Neural cell (in vitro differentiated cells): ENCODE measurements at regions not wholly inside any gene's neighbourhood (a gene's known extent, or its start where the extent isn't known, plus 50 kb on each side); places are given as distances from the start of the nearest gene placed in this dataset.

Source experiments
- H2AFZ ChIP-seq: fragments of 200-600, 300-800 bp; sonication (generic), shearing (Covaris generic); 2 replicates; pipeline ENCODE4 v1.6.0; 2014; ENCODE audit warnings: low read depth, mild to moderate bottlenecking, antibody characterized with exemption, low read length, moderate library complexity
- H3F3A ChIP-seq: fragments of 200-600 bp; shearing (Covaris generic); 2 replicates; pipeline ENCODE4 v1.6.1; 2016; ENCODE audit warnings: mild to moderate bottlenecking, moderate library complexity, mixed read lengths, antibody characterized with exemption, low read length; ENCODE audit not compliant: insufficient read depth, poor library complexity, severe bottlenecking
- H3K27ac ChIP-seq: fragments of 200-600, 300-800 bp; sonication (generic), shearing (Covaris generic); 2 replicates; pipeline ENCODE4 v1.5.1; 2014; ENCODE audit warnings: mild to moderate bottlenecking, low read length, moderate library complexity
- H3K27me3 ChIP-seq: fragments of 300-800, 200-600 bp; sonication (generic), shearing (Covaris generic); 2 replicates; pipeline ENCODE4 v1.6.0; 2014; ENCODE audit warnings: mild to moderate bottlenecking, low read depth, low read length, moderate library complexity; ENCODE audit not compliant: insufficient read depth
- H3K36me3 ChIP-seq: fragments of 300-800, 200-600 bp; sonication (generic), shearing (Covaris generic); 2 replicates; pipeline ENCODE4 v1.5.1; 2014; ENCODE audit warnings: mild to moderate bottlenecking, antibody characterized with exemption, low read length, moderate library complexity; ENCODE audit not compliant: insufficient read depth
- H3K4me2 ChIP-seq: fragments of 300-800, 200-600 bp; sonication (generic), shearing (Covaris generic); 2 replicates; pipeline ENCODE4 v1.6.0; 2014; ENCODE audit warnings: mild to moderate bottlenecking, low read length
- H3K4me3 ChIP-seq: fragments of 300-800, 200-600 bp; sonication (generic), shearing (Covaris generic); 2 replicates; pipeline ENCODE4 v1.5.1; 2014; ENCODE audit warnings: mild to moderate bottlenecking, low read length, moderate library complexity
- H3K79me2 ChIP-seq: fragments of 200-600 bp; shearing (Covaris generic); replicated peaks from 2 replicates; pipeline ENCODE4 v1.6.0; 2014; ENCODE audit warnings: mild to moderate bottlenecking, low read length, moderate library complexity; ENCODE audit not compliant: insufficient read depth
- H3K9ac ChIP-seq: fragments of 300-800, 200-600 bp; sonication (generic), shearing (Covaris generic); 2 replicates; pipeline ENCODE4 v1.6.1; 2016; ENCODE audit warnings: mild to moderate bottlenecking, low read length, mixed read lengths
- H3K9me2 ChIP-seq: fragments of 200-600 bp; shearing (Covaris generic); 2 replicates; pipeline ENCODE4 v1.6.1; 2016; ENCODE audit warnings: mild to moderate bottlenecking, low read length, mixed read lengths; ENCODE audit not compliant: insufficient read depth
- H3K9me3 ChIP-seq: fragments of 200-600, 300-800 bp; sonication (generic), shearing (Covaris generic); 2 replicates; pipeline ENCODE4 v1.6.1; 2016; ENCODE audit warnings: mild to moderate bottlenecking, mixed run types, low read length, moderate library complexity, mixed read lengths
- H4K20me1 ChIP-seq: fragments of 200-600 bp; shearing (Covaris generic); 2 replicates; pipeline ENCODE4 v1.6.1; 2016; ENCODE audit warnings: mild to moderate bottlenecking, mixed run types; ENCODE audit not compliant: insufficient read depth
- EP300 ChIP-seq: fragments of 450-650 bp; conservative IDR thresholded peaks from 2 replicates; pipeline ENCODE4 v1.6.1; 2014; ENCODE audit warnings: antibody characterized with exemption, mild to moderate bottlenecking, moderate library complexity; ENCODE audit not compliant: poor library complexity, severe bottlenecking
- EZH2 ChIP-seq: fragments of 200-600, 300-800 bp; shearing (Covaris generic), sonication (generic); IDR thresholded peaks from 2 replicates; pipeline ENCODE4 v1.6.1; 2014; ENCODE audit warnings: antibody characterized with exemption, low read length, borderline replicate concordance, mild to moderate bottlenecking; ENCODE audit not compliant: insufficient read depth, poor library complexity, severe bottlenecking
- MXI1 ChIP-seq: fragments of 450-650 bp; conservative IDR thresholded peaks from 2 replicates; pipeline ENCODE4 v1.6.1; 2014; ENCODE audit warnings: antibody characterized with exemption, mild to moderate bottlenecking; ENCODE audit not compliant: poor library complexity, severe bottlenecking
- POLR2AphosphoS5 ChIP-seq: IDR thresholded peaks from 2 replicates; pipeline ENCODE4 v1.6.1; 2012
- RAD21 ChIP-seq: fragments of 450-650 bp; conservative IDR thresholded peaks from 2 replicates; pipeline ENCODE4 v1.6.1; 2014; ENCODE audit warnings: antibody characterized with exemption, mild to moderate bottlenecking, moderate library complexity
- SMC3 ChIP-seq: fragments of 450-650 bp; conservative IDR thresholded peaks from 2 replicates; pipeline ENCODE4 v1.6.1; 2014; ENCODE audit warnings: antibody characterized with exemption, mild to moderate bottlenecking, moderate library complexity; ENCODE audit not compliant: poor library complexity
- TAF1 ChIP-seq: IDR thresholded peaks from 2 replicates; pipeline ENCODE4 v1.6.1; 2012; ENCODE audit warnings: low read depth
- TF ChIP-seq, protein P1 (sequence below): fragments of 450-650 bp; IDR thresholded peaks from 2 replicates; pipeline ENCODE4 v1.5.1; 2014; ENCODE audit warnings: antibody characterized with exemption, mild to moderate bottlenecking, moderate library complexity; ENCODE audit not compliant: poor library complexity, severe bottlenecking
- TF ChIP-seq, protein P2 (sequence below): IDR thresholded peaks from 2 replicates; pipeline ENCODE4 v1.6.1; 2012; ENCODE audit warnings: borderline replicate concordance

DNA sequence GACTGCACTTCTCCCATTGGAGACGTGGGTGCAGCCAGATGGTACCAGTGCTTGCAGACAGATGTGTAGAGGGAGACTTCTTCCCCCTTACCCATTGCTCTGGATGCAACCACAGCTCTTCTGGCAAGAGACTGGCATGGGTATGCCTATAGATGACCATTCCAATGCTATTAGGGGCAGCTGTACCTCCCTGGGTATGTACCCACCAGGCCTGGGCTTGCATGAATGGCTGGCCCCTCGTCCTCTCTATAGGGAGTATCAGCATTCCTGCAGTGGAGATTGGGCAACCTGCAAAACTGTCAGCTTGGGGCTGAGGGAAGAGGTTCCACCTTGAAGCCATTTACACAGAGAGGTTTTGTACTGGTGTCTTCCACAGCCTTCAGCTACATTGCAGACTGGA is 57.6 kb upstream of the FXR1 start:
- no peaks in the 10 kb centered on the region for H3K79me2 ChIP-seq
- no peak overlapping the region for H3K27ac ChIP-seq
- H3K36me3 ChIP-seq, result no peaks in the 10 kb centered on the region
- no peak for TF ChIP-seq POLR2AphosphoS5
- no peak for TF ChIP-seq TAF1
- H2AFZ ChIP-seq, result no peak overlapping the region
- no peak overlapping the region for H3K4me3 ChIP-seq
- no peak overlapping the region for H3K9ac ChIP-seq
- no peaks in the 10 kb centered on the region for H3K27me3 ChIP-seq
- H3K4me2 ChIP-seq, result no peak overlapping the region
- no peaks in the 10 kb centered on the region for H3K9me3 ChIP-seq
- no peaks in the 10 kb centered on the region for H4K20me1 ChIP-seq
- no peaks in the 10 kb centered on the region for H3K9me2 ChIP-seq
- H3F3A ChIP-seq, result no peaks in the 10 kb centered on the region

DNA sequence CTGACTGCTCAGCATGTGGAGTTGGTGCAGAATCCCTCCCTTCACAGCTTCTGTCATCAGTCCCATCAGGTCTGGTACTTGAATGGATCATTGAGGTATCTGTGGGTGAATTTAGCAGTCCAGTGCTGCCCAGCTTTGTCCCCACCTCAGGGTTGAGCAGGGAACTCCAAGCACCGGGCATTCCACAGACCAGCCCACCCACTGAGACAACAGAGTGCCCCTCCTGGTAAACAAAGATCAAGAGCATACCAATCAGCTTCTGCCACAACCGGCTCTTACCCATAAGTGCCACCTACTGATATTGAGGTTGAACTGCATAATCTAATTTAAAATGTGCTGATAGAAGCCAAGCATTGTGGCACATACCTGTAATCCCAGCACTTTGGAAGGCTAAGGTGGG is 57.1 kb upstream of the FXR1 start:
- Histone ChIP-seq H3K4me2 (no peak overlapping the region), H3K9me2 (no peaks in the 10 kb centered on the region), H3K27me3 (no peaks in the 10 kb centered on the region), H4K20me1 (no peaks in the 10 kb centered on the region), H3K4me3 (no peak overlapping the region), H3K27ac (no peak overlapping the region), H3F3A (no peaks in the 10 kb centered on the region), H3K36me3 (no peaks in the 10 kb centered on the region), H3K9ac (no peak overlapping the region), H3K9me3 (no peaks in the 10 kb centered on the region), H3K79me2 (no peaks in the 10 kb centered on the region), H2AFZ (no peak overlapping the region)
- no peak for TF ChIP-seq EZH2
- no peak for TF ChIP-seq SMC3
- TF ChIP-seq, protein P1, sequence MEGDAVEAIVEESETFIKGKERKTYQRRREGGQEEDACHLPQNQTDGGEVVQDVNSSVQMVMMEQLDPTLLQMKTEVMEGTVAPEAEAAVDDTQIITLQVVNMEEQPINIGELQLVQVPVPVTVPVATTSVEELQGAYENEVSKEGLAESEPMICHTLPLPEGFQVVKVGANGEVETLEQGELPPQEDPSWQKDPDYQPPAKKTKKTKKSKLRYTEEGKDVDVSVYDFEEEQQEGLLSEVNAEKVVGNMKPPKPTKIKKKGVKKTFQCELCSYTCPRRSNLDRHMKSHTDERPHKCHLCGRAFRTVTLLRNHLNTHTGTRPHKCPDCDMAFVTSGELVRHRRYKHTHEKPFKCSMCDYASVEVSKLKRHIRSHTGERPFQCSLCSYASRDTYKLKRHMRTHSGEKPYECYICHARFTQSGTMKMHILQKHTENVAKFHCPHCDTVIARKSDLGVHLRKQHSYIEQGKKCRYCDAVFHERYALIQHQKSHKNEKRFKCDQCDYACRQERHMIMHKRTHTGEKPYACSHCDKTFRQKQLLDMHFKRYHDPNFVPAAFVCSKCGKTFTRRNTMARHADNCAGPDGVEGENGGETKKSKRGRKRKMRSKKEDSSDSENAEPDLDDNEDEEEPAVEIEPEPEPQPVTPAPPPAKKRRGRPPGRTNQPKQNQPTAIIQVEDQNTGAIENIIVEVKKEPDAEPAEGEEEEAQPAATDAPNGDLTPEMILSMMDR, result no peak
- TF ChIP-seq MXI1, result no peak
- no peak for TF ChIP-seq POLR2AphosphoS5
- TF ChIP-seq, protein P2, sequence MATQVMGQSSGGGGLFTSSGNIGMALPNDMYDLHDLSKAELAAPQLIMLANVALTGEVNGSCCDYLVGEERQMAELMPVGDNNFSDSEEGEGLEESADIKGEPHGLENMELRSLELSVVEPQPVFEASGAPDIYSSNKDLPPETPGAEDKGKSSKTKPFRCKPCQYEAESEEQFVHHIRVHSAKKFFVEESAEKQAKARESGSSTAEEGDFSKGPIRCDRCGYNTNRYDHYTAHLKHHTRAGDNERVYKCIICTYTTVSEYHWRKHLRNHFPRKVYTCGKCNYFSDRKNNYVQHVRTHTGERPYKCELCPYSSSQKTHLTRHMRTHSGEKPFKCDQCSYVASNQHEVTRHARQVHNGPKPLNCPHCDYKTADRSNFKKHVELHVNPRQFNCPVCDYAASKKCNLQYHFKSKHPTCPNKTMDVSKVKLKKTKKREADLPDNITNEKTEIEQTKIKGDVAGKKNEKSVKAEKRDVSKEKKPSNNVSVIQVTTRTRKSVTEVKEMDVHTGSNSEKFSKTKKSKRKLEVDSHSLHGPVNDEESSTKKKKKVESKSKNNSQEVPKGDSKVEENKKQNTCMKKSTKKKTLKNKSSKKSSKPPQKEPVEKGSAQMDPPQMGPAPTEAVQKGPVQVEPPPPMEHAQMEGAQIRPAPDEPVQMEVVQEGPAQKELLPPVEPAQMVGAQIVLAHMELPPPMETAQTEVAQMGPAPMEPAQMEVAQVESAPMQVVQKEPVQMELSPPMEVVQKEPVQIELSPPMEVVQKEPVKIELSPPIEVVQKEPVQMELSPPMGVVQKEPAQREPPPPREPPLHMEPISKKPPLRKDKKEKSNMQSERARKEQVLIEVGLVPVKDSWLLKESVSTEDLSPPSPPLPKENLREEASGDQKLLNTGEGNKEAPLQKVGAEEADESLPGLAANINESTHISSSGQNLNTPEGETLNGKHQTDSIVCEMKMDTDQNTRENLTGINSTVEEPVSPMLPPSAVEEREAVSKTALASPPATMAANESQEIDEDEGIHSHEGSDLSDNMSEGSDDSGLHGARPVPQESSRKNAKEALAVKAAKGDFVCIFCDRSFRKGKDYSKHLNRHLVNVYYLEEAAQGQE, result no peak
- no peak for TF ChIP-seq TAF1
- no peak for TF ChIP-seq EP300
- no peak for TF ChIP-seq RAD21

DNA sequence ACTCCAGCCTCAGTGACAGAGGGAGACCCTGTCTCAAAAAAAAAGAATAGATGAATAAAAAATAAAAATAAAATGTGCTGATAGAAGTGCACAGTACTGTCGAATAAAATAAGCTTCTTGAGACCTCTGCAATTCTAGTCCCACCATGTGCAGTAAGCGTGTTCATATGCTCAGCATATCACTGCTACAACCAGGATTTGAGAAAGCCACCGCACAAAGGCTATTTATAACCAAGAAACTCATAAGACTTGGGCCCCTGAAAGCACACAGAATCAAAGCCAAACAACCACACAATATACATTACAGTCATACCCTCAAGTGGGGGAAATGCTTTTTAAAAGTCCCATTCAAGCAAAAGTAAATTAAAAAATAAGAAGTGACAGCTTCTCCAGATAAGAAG is 56.5 kb upstream of the FXR1 start:
- H3K36me3 ChIP-seq, result no peaks in the 10 kb centered on the region
- H2AFZ ChIP-seq, result no peak overlapping the region
- TF ChIP-seq, protein P2, result no peak
- TF ChIP-seq EZH2 (no peak), EP300 (no peak)
- H3K27me3 ChIP-seq, result no peaks in the 10 kb centered on the region
- H3K9ac ChIP-seq, result no peak overlapping the region
- H4K20me1 ChIP-seq, result no peaks in the 10 kb centered on the region
- H3K4me3 ChIP-seq, result no peak overlapping the region
- no peaks in the 10 kb centered on the region for H3K9me2 ChIP-seq
- H3K79me2 ChIP-seq, result no peaks in the 10 kb centered on the region
- H3K27ac ChIP-seq, result no peak overlapping the region
- no peaks in the 10 kb centered on the region for H3K9me3 ChIP-seq
- H3K4me2 ChIP-seq, result no peak overlapping the region
- H3F3A ChIP-seq, result no peaks in the 10 kb centered on the region
